Chondrocyte (in vitro differentiated cells): ENCODE measurements at regions not wholly inside any gene's neighbourhood (a gene's known extent, or its start where the extent isn't known, plus 50 kb on each side); places are given as distances from the start of the nearest gene placed in this dataset.

Experiments used
- DNase-seq: peaks from one replicate; pipeline ENCODE4 v3.0.0; 2021; ENCODE audit warnings: mixed read lengths, low spot score
- H3K27ac Mint-ChIP-seq: one replicate; pipeline ENCODE4 v1.8.0; 2021; ENCODE audit warnings: mild to moderate bottlenecking, moderate library complexity, mixed read lengths; ENCODE audit not compliant: unreplicated experiment
- H3K27me3 Mint-ChIP-seq: 2 replicates; pipeline ENCODE4 v1.8.0; 2021; ENCODE audit warnings: low read depth, mixed read lengths
- H3K36me3 Mint-ChIP-seq: 2 replicates; pipeline ENCODE4 v1.8.0; 2021; ENCODE audit warnings: low read depth, mixed read lengths
- H3K4me1 Mint-ChIP-seq: 2 replicates; pipeline ENCODE4 v1.8.0; 2021; ENCODE audit warnings: low read depth, mild to moderate bottlenecking, mixed read lengths
- H3K4me3 Mint-ChIP-seq: one replicate; pipeline ENCODE4 v1.8.0; 2021; ENCODE audit warnings: mild to moderate bottlenecking, moderate library complexity, mixed read lengths; ENCODE audit not compliant: unreplicated experiment
- H3K9me3 Mint-ChIP-seq: 2 replicates; pipeline ENCODE4 v1.8.0; 2021; ENCODE audit warnings: low read depth, mixed read lengths
- TF ChIP-seq, protein P1 (sequence below): fragments of 200-600 bp; sonication (generic); IDR thresholded peaks from 2 replicates; pipeline ENCODE4 v1.5.0; 2021; ENCODE audit warnings: antibody characterized with exemption, mild to moderate bottlenecking, moderate library complexity

GRCh38 chr2:51222106-51222505 lies 190.2 kb upstream of the NRXN1 start:
- Mint-ChIP-seq H3K27me3 (no peaks in the 10 kb centered on the region), H3K9me3 (peaks cover 6% of the 10 kb centered on the region), H3K27ac (no peak overlapping the region), H3K4me1 (no peaks in the 10 kb centered on the region), H3K36me3 (no peaks in the 10 kb centered on the region), H3K4me3 (no peak overlapping the region)
- DNase-seq: no peak
- TF ChIP-seq, protein P1, sequence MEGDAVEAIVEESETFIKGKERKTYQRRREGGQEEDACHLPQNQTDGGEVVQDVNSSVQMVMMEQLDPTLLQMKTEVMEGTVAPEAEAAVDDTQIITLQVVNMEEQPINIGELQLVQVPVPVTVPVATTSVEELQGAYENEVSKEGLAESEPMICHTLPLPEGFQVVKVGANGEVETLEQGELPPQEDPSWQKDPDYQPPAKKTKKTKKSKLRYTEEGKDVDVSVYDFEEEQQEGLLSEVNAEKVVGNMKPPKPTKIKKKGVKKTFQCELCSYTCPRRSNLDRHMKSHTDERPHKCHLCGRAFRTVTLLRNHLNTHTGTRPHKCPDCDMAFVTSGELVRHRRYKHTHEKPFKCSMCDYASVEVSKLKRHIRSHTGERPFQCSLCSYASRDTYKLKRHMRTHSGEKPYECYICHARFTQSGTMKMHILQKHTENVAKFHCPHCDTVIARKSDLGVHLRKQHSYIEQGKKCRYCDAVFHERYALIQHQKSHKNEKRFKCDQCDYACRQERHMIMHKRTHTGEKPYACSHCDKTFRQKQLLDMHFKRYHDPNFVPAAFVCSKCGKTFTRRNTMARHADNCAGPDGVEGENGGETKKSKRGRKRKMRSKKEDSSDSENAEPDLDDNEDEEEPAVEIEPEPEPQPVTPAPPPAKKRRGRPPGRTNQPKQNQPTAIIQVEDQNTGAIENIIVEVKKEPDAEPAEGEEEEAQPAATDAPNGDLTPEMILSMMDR: no peak

- no peaks in the 10 kb centered on the region for H3K4me1 Mint-ChIP-seq
- no peaks in the 10 kb centered on the region for H3K36me3 Mint-ChIP-seq
- DNase-seq: no peak
- no peak overlapping the region for H3K4me3 Mint-ChIP-seq
- H3K27me3 Mint-ChIP-seq: no peaks in the 10 kb centered on the region
- TF ChIP-seq, protein P1: no peak
- H3K9me3 Mint-ChIP-seq: peaks cover 5% of the 10 kb centered on the region
- H3K27ac Mint-ChIP-seq: no peak overlapping the region
Observed at GRCh38 chr2:51220606-51221005, 188.7 kb upstream of the NRXN1 start.

DNA sequence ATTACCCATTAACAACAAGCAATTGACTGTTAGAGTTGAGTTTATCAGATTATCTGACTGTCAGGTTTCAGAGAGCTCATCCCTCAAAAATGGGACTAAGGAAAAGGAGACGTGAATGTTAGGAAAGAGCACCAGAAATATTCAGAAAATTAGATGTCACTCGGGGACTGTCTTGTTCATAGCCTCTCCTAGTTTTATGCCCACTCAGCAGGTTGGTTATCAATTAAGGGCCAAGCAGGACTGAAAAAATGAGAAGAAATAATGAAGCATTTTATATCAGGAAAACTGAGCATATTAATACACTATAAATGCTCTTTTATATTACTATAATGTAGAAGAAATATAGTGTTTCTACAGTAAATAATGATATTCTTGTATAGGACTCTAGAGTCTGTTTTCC lies 188.1 kb upstream of the NRXN1 start:
- H3K4me3 Mint-ChIP-seq: no peak overlapping the region
- no peaks in the 10 kb centered on the region for H3K4me1 Mint-ChIP-seq
- no peak for DNase-seq
- no peaks in the 10 kb centered on the region for H3K27me3 Mint-ChIP-seq
- no peak overlapping the region for H3K27ac Mint-ChIP-seq
- TF ChIP-seq, protein P1: no peak
- H3K9me3 Mint-ChIP-seq: peaks cover under 1% of the 10 kb centered on the region
- H3K36me3 Mint-ChIP-seq: no peaks in the 10 kb centered on the region

- no peak overlapping the region for H3K4me3 Mint-ChIP-seq
- no peaks in the 10 kb centered on the region for H3K4me1 Mint-ChIP-seq
- H3K27me3 Mint-ChIP-seq: no peaks in the 10 kb centered on the region
- TF ChIP-seq, protein P1: no peak
- H3K36me3 Mint-ChIP-seq: no peaks in the 10 kb centered on the region
- no peak overlapping the region for H3K27ac Mint-ChIP-seq
- H3K9me3 Mint-ChIP-seq: no peaks in the 10 kb centered on the region
- DNase-seq: no peak
Observed at GRCh38 chr2:51219468-51219867, 187.5 kb upstream of the NRXN1 start.

- H3K27me3 Mint-ChIP-seq: no peaks in the 10 kb centered on the region
- DNase-seq: no peak
- H3K9me3 Mint-ChIP-seq: no peaks in the 10 kb centered on the region
- H3K27ac Mint-ChIP-seq: no peak overlapping the region
- no peaks in the 10 kb centered on the region for H3K36me3 Mint-ChIP-seq
- no peaks in the 10 kb centered on the region for H3K4me1 Mint-ChIP-seq
- H3K4me3 Mint-ChIP-seq: no peak overlapping the region
- TF ChIP-seq, protein P1: no peak
Observed at GRCh38 chr2:51218047-51218446, 186.1 kb upstream of the NRXN1 start.
